ENCODE measurements at regions not wholly inside any gene's neighbourhood (a gene's known extent, or its start where the extent isn't known, plus 50 kb on each side); places are given as distances from the start of the nearest gene placed in this dataset.
"Not testable (repeated sequence)": the region's sequence is repeated elsewhere in the genome, so short reads cannot be mapped to it uniquely, and the experiment has no call there.

DNA sequence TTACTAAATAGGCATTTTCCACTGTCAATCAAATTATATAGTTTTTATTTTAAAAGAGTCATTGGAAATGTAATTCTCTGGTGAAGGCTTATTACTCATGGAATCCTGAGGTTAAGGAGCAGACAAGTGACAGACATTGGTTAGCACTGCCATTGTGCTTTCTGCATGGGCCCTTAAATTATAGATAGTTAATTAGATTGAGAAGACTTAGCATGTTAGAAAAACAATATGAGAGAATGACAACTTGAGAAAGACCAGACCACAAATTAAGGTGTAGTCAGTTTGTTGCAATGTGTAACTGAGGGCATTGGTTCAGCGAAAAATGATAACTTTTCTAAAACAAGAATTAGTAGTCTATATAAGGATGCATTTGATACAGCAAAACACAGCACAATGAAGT is 195.5 kb downstream of the SLITRK6 start:
- no peak for DNase-seq (ENCODE audit: low read depth)

DNA sequence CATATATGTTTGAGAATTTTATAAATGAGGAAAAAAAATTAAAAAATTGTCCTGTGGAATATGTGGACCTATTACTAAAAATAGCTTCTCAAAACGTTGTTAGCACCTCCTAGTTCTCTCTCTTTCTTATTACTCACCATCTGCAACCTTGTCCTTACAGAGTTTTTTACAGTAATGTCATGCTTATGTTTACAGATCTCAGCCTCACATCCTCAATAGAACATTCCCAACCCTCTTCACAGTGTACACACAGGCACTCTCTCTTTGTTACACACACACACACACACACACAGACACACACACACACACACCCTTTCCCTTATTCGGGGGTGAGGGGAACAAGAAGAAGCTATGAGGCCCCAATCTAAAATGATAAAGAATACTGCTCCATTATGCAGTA is 197.7 kb downstream of the SLITRK6 start:
- no peak for DNase-seq (ENCODE audit: low read depth)

DNA sequence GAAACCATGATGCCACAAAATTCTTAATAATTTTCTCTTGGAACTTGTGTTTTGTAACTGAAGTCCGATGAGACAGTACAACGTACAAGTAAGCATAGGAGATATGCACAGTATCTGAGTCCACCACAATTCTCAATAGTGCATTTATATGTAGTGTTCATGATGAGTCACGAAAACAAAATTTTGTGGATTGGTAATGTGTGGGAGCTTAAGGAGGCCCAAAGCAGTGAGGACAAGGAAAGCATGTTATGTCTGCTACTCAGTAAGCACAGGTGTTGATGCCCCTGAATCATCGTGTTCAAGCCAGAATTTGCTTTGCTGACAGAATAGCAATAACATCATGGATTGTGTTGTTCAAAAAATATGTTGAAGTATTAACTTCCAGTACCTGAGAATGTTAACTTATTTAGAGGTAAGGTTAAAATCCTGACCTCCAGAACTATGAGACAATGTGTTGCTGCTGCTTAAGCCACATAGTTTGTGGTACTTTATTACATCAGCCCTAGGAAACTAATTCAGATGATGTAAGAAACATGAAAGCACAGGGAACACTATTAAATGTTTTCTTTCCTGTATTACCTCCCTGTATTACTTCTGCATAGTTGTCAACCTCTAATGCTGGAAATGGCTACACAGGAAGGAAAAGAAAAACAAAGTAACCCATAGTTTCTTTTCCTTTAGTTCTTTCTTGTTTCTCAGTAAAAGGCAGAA is 201.3 kb downstream of the SLITRK6 start:
- no peak for DNase-seq (ENCODE audit: low read depth)

DNA sequence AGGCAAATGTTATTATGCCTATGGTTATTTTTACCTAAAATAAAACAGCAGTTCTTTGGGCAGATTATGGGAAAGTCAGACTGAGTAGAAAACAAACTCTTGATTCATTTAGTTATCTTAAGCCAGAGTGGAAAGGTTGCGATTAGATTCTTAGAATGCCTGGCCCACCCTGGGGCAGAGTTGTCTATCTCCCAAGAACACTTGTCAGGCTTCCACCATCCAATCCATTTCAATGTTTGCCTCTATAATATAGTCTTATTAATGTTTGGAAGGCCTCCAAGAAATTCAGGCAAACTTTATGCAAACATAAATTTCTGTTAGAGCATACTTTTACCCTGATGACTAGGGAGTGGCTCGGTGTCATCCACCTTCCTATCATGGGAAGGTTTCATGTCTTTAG is 207.0 kb downstream of the SLITRK6 start:
- DNase-seq (ENCODE audit: low read depth): no peak

DNA sequence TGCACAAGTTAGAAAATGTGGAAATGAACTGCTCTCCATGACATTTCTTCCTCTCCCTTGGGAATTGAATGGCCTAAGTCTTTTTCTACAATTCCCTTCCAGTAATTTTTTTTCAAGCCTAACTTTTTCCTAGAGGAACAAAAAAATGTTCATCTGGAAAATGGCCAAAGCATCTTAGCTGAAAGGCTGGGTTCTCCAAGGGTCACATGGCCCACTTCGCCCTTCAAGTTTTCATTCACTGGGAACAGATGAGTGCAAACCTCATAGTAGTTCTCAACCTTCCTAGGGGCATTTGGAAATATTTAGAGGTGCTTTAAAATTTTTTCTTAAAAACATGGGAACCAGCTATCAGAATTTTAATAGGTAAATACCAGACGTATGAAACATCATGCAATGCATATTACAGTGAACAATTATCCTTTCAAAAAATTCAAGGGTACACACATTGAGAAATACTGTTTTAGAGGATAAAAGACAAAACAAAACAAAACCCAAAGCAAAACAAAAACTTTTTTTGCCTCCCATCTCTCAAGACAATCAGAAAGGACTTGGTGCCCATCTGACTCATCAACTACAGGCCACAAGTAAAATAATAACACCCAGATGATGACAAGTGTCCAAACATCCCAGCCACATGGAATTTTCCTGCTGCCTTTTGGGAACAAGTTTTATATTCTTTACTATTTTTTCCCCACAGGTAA is 208.8 kb downstream of the SLITRK6 start:
- no peak for DNase-seq (ENCODE audit: low read depth)

DNA sequence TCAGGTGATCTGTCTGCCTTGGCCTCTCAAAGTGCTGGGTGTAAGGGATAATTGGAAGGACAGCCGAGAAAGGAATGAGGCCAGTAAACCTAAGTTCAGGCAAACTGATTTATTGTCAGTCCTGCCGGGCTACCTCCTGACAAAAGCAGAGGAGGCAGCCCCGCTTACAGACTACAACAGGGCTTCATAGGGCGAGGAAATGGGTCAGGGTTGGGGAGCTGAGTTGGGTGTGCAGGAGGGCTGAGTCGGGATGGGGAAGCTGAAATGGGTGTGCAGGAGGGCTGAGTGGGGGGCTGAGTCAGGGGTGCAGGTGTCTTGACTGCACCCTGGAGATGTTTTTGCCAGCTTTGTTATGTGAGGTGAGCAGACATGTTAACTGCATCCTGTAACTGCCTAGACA is 210.2 kb downstream of the SLITRK6 start:
- DNase-seq (ENCODE audit: low read depth): no peak

DNA sequence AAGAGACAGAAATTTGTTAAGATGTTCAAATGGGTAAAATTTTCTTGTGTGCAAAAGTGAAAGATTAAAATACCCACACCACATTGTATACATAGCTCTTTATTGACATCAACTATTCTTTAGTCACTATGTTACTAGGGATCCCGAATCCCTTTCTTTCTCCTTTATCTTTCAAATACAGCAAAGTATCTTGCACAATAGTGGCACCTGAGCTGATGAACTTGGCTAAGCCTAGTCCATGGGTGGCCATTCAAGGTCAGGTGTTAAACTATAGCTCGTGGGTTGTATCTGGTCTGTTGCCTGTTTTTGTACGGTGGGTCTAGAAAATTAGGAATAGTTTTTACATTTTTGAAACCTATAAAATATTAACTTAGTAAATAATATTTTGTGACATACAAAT is 210.9 kb downstream of the SLITRK6 start:
- DNase-seq (ENCODE audit: low read depth): no peak

DNA sequence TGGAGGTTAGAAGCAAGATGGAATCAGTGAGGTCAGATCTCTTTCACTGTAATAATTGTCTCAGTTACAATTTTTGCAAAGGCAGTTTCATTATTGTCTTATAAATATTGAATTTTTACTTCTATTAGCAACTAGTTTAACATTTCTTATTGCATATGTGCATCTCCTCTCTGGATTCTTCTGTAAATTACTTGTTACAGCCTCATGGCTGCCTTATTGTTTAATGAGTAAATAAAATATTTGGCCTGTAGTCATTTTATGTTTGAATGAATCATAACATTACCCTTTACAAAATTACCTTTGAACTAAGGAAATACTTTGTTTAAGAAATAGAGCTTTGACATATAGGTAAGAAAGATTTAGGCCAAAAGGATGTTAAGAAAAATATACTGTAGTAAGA is 212.4 kb downstream of the SLITRK6 start:
- no peak for DNase-seq (ENCODE audit: low read depth)

DNA sequence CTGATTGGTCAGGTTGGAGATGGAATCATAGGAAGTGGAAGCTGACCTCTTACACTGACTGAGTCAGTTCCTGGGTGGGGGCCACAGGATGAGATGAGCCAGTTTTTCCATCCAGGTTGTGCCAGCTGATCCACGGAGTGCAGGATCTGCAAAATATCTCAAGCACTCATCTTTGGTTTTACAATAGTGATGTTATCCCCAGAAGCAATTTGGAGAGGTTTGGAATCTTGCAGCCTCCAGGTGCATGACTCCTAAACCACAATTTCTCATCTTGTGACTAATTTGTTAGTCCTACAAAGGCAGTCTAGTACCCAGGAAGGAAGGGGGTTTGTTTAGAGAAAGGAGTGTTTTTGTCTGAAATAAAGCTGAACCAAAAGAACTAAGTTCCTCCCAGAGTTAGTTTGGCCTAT is 212.8 kb downstream of the SLITRK6 start:
- DNase-seq (ENCODE audit: low read depth): no peak

DNA sequence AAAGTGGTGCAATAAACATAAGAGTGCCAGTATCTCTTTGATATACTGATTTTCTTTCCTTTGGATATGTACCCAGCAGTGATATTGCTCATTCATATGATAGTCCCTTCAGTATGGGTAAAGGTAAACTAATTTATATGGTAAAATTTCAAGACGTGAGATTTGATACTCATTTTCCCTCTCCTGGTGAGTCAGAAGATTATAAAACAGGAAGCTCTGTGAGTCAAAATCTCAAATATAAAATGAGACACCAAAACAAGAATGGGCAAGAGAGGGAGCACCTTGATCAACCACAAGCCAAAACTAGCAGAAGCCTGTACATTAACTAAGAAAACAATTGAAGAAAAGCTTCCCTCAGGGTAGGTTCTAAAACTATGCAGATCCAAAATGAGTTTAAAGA is 216.3 kb downstream of the SLITRK6 start:
- no peak for DNase-seq (ENCODE audit: low read depth)

DNA sequence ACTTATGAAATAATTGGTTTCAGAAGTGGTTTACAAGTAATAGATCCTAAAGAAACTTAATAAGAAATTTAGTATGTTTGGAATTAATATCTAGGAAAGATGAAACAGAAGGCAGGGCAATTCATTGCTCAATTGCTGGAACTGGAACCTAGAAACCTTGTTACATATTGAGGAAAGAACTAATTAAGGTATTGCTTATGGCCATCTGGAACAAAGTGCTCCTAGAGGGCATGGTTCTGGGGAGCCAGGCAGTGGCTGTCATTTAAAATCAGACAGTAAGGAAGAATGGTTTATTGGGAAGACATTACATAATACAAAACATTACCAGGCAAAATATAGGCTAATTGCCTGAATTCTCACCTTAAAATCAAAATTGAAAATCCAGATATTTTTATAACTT is 224.1 kb downstream of the SLITRK6 start:
- DNase-seq (ENCODE audit: low read depth): no peak

DNA sequence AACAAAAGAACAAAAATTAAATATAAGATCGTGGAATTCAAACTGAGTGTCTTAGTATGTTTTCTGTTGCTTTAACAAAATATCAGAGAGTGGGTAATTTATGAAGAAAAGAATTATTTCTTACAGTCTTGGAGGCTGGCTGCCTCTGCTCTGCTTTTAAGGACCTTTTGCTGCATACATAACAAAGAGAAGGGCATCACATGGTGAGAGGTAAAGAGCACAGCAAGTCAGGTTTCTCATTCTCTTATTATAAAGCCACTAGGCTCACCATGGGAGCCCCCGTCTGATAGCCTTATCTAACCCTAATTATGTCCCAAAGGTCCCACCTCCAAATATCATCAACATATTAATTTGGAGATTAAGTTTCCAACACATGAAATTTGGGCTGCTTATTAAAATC is 231.3 kb downstream of the SLITRK6 start:
- DNase-seq (ENCODE audit: low read depth): no peak

DNA sequence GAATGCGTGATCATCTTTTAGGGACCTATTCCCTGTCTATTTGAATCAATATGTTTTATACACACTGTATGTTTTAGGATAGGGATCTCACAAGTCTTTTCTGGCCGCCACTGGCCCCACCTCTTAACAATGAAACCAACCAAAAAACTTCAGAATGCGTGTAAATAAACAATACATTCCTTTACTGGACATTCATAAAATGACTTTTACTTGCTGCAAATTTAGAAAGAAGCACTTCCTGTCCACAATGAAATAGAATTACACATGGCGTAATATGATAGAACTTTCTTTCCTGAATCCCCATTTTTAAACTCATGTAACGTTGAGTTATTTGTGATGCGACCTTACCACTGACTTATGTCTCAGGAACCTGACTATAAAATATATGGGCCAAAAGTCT is 233.6 kb downstream of the SLITRK6 start:
- DNase-seq (ENCODE audit: low read depth): no peak

DNA sequence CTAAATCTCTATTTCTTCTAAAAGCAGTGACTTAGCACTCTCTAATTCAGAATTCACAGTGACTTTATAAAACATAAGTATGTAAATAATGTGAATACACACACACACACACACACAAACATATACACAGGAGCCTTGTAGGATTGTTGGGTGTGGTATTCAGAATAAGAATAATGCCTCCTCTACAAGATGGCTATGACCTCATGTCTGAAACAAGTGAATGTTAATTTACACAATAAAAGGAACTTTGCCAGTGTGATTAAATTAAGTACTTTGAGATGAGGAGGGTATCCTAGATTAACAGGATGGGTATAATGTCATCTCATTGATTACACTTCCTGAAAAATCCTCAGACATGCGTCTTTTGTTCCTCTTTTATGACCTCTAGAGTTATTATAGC is 234.6 kb downstream of the SLITRK6 start:
- no peak for DNase-seq (ENCODE audit: low read depth)

DNA sequence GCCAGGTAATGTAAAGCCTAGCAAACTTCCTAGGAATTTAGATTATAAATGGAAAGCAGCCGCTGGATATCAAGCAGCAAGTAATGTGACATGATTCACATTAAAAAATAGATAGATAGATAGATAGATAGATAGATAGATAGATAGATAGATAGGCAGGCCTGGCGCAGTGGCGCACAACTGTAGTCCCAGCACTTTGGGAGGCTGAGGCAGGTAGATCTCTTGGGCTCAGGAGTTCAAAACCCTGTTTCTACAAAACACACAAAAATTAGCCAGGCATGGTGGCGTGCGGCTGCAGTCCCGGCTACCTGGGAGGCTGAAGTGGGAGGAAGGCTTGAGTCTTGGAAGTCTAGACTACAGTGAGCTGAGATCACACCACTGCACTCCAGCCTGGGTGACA is 236.9 kb downstream of the SLITRK6 start:
- DNase-seq (ENCODE audit: low read depth): no peak

DNA sequence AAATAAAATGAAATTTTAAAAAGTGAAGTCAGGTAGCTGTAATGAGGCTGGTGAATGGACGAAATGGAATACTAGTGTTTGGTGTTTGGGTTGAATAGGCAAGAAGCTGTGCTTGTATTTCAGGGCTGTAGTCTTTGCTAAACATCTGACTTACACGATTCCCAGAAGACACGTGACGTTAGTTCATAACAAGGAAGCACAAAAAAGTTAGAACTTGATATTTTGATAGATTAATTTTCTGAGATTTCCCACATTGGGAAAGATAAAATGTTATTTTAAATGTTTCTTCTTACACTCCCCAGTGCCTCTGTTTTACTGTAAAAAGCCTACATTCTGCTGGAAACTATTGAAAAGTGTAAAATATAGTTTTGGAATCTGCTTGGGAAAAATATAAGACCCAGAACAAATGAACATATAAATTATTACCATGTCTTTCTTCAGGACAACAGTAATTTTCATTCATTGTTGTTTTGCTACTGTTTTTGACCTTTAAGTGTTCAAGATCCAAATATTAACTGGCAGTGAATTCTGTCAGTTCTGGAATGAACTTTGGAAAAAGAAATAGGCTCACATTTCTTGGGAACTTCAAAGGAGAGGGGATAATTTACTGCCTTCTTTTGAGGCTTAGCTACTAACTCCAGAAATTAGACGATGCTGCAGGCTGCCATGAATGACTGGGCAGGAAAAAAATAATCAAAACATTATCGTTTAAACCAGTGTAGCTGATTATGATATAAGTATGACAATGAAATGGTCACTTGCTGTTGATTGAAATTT is 241.3 kb downstream of the SLITRK6 start:
- no peak for DNase-seq (ENCODE audit: low read depth)

DNA sequence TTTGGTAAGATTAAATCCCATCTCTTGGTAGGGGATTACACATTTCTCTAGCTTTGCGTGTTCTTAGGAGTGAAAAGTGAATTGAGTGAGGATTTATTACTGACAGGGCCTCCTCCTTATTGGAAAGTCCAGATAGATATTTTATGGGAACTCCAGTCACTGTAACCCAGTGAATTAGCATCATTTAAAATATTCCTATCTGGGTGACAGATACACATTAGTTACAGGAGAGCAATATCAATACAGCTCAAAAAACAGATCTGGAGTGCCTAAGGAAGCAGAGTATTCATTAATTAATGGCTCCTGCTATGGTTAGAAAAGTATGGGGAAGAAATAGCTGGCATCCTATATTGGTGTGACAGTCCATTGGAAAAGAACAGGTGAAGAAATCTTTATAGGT is 248.2 kb downstream of the SLITRK6 start:
- no peak for DNase-seq (ENCODE audit: low read depth)

DNA sequence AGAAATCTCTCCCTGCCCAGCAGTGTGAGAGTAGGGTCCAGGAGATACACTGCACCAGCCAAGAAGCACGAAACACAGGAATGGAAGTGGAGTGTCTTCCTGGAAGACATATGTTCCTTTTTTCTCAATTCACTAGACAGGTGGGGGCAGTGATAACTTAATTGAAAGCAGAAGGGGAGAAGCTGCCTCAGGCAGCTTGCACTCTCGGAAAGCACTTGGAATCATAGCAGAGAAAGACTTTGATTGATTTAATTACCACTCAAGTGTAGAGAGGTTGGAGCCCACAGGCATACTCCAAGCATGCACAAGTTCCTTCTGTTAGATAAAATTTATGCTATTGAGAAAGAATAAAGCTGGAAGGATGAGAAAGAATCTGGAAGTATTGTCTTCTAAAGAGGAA is 249.4 kb downstream of the SLITRK6 start:
- DNase-seq (ENCODE audit: low read depth): no peak

DNA sequence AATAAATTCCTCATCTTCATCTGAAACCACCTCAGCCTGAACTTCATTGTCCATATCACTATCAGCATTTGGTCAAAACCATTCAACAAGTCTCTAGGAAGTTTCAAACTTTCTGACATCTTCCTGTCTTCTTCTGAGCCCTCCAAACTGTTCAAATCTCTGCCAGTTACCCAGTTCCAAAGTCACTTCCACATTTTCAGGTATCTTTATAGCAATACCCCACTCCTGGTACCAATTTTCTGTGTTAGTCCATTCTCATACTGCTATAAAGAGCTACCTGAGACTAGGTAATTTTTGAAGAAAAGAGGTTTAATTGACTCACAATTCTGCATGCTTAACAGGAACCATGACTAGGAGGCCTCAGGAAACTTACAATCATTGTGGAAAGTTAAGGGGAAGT is 250.4 kb downstream of the SLITRK6 start:
- not testable (repeated sequence) for DNase-seq (ENCODE audit: low read depth)

DNA sequence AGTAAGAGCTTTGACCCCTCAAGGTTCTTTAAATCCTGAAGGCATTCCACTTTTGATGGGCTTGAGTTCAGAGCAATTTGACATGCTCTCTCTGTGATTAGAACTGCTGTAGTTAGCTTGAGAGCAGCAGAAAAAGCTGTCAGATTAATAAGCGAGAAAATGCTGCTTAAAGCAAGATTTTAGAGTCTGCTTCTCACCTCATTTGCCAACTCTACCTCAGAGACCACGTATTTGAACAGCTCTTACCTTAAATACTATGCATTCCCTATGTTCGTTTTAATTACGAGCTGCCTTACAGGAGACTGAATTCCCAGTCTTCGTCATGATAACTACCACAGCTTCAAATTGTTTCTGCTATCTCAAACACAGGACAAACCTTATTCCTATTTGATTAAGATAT is 253.4 kb downstream of the SLITRK6 start:
- no peak for DNase-seq (ENCODE audit: low read depth)

DNA sequence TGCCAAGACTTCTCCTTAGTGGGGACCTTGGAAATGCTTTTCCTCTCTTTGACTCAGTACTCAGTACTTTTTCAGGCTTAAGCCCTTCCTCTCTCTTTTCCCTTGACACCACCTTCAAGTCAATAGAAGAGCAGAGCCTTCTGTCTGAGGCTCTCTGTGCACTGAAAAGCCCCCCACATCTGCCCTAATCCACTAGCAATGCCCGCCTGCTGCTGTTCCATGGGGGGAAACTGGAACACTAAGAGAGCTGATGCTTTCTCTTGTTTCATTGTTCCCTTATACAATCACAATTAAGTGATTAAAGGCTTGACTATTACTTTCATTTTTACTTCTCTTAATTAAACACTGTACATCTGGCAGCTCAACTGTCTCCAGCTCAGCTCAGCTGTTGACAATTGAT is 254.5 kb downstream of the SLITRK6 start:
- no peak for DNase-seq (ENCODE audit: low read depth)

DNA sequence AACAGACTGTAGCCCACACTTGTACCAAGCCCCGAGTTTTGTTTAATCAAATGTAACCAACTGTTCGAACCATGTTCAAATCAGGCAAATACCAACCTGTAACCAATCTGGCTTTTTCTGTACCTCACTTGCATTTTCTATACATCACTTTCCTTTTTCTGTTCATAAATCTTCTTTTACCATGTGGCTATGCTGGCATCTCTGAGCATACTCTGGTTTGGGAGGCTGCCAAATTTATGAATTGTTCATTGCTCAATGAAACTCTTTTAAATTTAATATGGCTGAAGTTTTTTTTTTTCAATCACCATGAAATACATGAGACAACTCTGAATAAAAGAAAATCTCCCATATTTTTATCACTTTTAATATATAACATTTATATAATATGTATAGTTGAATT is 256.1 kb downstream of the SLITRK6 start:
- DNase-seq (ENCODE audit: low read depth): no peak

DNA sequence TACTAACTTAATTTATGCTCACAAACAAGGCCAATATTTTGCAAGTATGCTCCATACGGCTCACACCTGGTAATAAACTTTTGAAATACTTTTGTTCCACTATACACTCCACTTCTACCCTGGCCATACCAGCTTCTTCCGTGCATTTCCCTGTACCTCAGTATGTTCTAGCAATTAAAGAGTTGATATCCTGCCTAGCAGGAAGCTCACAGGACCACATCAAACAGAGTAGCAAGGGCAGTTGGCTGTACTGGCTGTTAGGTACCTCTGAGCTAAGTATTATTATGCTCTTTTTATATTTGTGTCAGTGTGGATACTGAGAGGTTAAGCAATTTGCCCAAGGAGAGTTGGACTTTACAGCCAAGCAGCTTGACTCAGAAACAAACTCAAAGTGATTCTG is 257.7 kb downstream of the SLITRK6 start:
- no peak for DNase-seq (ENCODE audit: low read depth)
